ENCODE measurements at regions not wholly inside any gene's neighbourhood (a gene's known extent, or its start where the extent isn't known, plus 50 kb on each side); places are given as distances from the start of the nearest gene placed in this dataset.
A peak's percentile ranks its signal among the peaks of the same experiment; 100 is the strongest.

DNA sequence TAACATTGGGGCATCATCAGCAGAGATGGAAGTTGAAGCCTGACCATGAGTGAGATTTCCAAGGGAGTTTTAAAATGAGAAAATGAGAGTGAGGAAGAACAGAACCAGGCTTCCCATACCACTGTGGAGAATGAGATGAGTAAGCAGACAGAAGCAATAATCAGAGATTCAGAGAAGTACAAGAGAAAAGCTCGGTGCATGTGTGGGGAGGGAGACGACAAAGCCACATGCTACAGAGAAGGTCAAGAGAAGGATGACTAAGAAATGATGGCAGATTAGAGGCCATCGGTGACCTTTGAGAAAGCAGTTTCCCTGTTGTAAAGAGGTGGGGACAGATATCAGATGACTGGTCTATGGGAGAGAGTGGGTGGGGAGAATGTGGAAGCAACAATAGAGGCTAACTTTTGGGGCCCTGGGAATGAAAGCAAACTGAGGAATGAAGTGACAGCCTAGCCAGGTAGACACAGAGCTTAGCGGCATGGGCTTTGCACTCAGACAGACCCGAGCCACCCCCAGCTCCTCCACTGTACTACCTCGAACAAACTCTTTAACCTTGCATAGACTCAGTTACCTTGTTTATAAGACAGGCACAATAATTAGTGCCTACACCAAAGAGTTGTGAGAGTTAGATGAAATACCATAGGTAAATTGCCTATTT is 207.7 kb downstream of the PIK3R1 start (continued):
- TF ChIP-seq RCOR1 (IDR thresholded peaks at IDR 0.05; ENCODE audit: borderline replicate concordance in 1 of 2, low read depth in 2 of 2, low read length in 2 of 2) (peak; percentile 80 to 94; a peak in 3 of 4 replicates), POLR2H (tag; IDR thresholded peaks at IDR 0.05; ENCODE audit: low read depth) (no peak; the same call in 1 of the 2 replicates), POLR3A (IDR thresholded peaks at IDR 0.05; ENCODE audit: borderline replicate concordance, extremely low read depth, insufficient read depth, insufficient read length) (no peak), ARHGAP35 (IDR thresholded peaks at IDR 0.05; ENCODE audit: partially characterized antibody) (no peak), ZNF354B (CRISPR knock-in tag; IDR thresholded peaks at IDR 0.05) (no peak), ILK (tag; IDR thresholded peaks at IDR 0.05; ENCODE audit: borderline replicate concordance, low read depth) (no peak), SMARCE1 (IDR thresholded peaks at IDR 0.05) (peak; percentile 93), HDAC6 (IDR thresholded peaks at IDR 0.05; ENCODE audit: low read depth, low read length) (no peak), ZNF232 (CRISPR knock-in tag; IDR thresholded peaks at IDR 0.05) (no peak), HMGN3 (IDR thresholded peaks at IDR 0.05; ENCODE audit: borderline replicate concordance, extremely low read depth, insufficient read length, low read depth, low read length) (no peak), TEAD1 (CRISPR knock-in tag; IDR thresholded peaks at IDR 0.05) (peak in 1 of 2 experiments; percentile 67; a peak in 1 of 4 replicates)
- TF ChIP-seq, protein P1, sequence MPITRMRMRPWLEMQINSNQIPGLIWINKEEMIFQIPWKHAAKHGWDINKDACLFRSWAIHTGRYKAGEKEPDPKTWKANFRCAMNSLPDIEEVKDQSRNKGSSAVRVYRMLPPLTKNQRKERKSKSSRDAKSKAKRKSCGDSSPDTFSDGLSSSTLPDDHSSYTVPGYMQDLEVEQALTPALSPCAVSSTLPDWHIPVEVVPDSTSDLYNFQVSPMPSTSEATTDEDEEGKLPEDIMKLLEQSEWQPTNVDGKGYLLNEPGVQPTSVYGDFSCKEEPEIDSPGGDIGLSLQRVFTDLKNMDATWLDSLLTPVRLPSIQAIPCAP (CRISPR knock-in tag; IDR thresholded peaks at IDR 0.05; ENCODE audit: borderline replicate concordance): no peak
- TF ChIP-seq, protein P2, sequence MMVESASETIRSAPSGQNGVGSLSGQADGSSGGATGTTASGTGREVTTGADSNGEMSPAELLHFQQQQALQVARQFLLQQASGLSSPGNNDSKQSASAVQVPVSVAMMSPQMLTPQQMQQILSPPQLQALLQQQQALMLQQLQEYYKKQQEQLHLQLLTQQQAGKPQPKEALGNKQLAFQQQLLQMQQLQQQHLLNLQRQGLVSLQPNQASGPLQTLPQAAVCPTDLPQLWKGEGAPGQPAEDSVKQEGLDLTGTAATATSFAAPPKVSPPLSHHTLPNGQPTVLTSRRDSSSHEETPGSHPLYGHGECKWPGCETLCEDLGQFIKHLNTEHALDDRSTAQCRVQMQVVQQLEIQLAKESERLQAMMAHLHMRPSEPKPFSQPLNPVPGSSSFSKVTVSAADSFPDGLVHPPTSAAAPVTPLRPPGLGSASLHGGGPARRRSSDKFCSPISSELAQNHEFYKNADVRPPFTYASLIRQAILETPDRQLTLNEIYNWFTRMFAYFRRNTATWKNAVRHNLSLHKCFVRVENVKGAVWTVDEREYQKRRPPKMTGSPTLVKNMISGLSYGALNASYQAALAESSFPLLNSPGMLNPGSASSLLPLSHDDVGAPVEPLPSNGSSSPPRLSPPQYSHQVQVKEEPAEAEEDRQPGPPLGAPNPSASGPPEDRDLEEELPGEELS (CRISPR knock-in tag; IDR thresholded peaks at IDR 0.05; ENCODE audit: borderline replicate concordance): no peak
- TF ChIP-seq, protein P3, sequence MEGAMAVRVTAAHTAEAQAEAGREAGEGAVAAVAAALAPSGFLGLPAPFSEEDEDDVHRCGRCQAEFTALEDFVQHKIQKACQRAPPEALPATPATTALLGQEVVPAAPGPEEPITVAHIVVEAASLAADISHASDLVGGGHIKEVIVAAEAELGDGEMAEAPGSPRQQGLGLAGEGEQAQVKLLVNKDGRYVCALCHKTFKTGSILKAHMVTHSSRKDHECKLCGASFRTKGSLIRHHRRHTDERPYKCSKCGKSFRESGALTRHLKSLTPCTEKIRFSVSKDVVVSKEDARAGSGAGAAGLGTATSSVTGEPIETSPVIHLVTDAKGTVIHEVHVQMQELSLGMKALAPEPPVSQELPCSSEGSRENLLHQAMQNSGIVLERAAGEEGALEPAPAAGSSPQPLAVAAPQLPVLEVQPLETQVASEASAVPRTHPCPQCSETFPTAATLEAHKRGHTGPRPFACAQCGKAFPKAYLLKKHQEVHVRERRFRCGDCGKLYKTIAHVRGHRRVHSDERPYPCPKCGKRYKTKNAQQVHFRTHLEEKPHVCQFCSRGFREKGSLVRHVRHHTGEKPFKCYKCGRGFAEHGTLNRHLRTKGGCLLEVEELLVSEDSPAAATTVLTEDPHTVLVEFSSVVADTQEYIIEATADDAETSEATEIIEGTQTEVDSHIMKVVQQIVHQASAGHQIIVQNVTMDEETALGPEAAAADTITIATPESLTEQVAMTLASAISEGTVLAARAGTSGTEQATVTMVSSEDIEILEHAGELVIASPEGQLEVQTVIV (CRISPR knock-in tag; IDR thresholded peaks at IDR 0.05; ENCODE audit: borderline replicate concordance): no peak
- TF ChIP-seq, protein P4, sequence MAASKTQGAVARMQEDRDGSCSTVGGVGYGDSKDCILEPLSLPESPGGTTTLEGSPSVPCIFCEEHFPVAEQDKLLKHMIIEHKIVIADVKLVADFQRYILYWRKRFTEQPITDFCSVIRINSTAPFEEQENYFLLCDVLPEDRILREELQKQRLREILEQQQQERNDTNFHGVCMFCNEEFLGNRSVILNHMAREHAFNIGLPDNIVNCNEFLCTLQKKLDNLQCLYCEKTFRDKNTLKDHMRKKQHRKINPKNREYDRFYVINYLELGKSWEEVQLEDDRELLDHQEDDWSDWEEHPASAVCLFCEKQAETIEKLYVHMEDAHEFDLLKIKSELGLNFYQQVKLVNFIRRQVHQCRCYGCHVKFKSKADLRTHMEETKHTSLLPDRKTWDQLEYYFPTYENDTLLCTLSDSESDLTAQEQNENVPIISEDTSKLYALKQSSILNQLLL (CRISPR knock-in tag; IDR thresholded peaks at IDR 0.05; ENCODE audit: borderline replicate concordance): no peak
- TF ChIP-seq, protein P5, sequence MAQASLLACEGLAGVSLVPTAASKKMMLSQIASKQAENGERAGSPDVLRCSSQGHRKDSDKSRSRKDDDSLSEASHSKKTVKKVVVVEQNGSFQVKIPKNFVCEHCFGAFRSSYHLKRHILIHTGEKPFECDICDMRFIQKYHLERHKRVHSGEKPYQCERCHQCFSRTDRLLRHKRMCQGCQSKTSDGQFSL (CRISPR knock-in tag; IDR thresholded peaks at IDR 0.05): no peak
- TF ChIP-seq, protein P5 (tag; IDR thresholded peaks at IDR 0.05): no peak

Measured in K562 (cell line).